Caco-2 (cell line): ENCODE measurements at regions not wholly inside any gene's neighbourhood (a gene's known extent, or its start where the extent isn't known, plus 50 kb on each side); places are given as distances from the start of the nearest gene placed in this dataset.

Source experiments
- BruUV-seq: library from RNA; stranded (reverse); fragments of 400-500 nt; replicated peaks from 2 replicates; lab custom pipeline; 2021; lab: Mats Ljungman, UMichigan
- CTCF ChIA-PET: fragments of 300-600 bp; sonication (Branson Sonifier 250); formaldehyde crosslinking; loops from one replicate; lab custom pipeline; 2022; ENCODE audit warnings: antibody characterized with exemption; lab: Charles Lee
- POLR2A ChIA-PET: fragments of 300-600 bp; sonication (Branson Sonifier 250); formaldehyde crosslinking; loops from one replicate; lab custom pipeline; 2022; ENCODE audit warnings: antibody characterized with exemption; lab: Charles Lee
- DNase-seq, 2 experiments: peaks; one replicate each; pipeline versions ENCODE4 v3.0.0 to v3.0.0-alpha.2; 2020 to 2022
- H3K27me3 ChIP-seq: replicated peaks from 2 replicates; pipeline ENCODE4 v1.6.0; 2011; ENCODE audit warnings: low read length; ENCODE audit not compliant: control insufficient read depth, insufficient read depth
- H3K36me3 ChIP-seq: 2 replicates; pipeline ENCODE4 v1.5.1; 2011; ENCODE audit warnings: low read length; ENCODE audit not compliant: control insufficient read depth, insufficient read depth
- H3K4me1 ChIP-seq: fragments of 250-450 bp; sonication (Bioruptor Pico); 2 replicates; pipeline ENCODE4 v1.5.1; 2020; ENCODE audit warnings: mild to moderate bottlenecking
- H3K4me3 ChIP-seq: 2 replicates; pipeline ENCODE4 v1.5.1; 2011; ENCODE audit warnings: low read depth, mild to moderate bottlenecking, control low read depth, low read length
- H3K9me3 ChIP-seq: fragments of 250-450 bp; sonication (Bioruptor Pico); 2 replicates; pipeline ENCODE4 v1.5.1; 2020; ENCODE audit warnings: mild to moderate bottlenecking, moderate library complexity
- H3K27ac Mint-ChIP-seq: one replicate; pipeline ENCODE4 v1.8.0; 2022; ENCODE audit warnings: mixed read lengths; ENCODE audit not compliant: unreplicated experiment
- H3K27me3 Mint-ChIP-seq: one replicate; pipeline ENCODE4 v1.8.0; 2022; ENCODE audit warnings: mixed read lengths; ENCODE audit not compliant: insufficient read depth, unreplicated experiment
- H3K36me3 Mint-ChIP-seq: one replicate; pipeline ENCODE4 v1.8.0; 2022; ENCODE audit warnings: mild to moderate bottlenecking, mixed read lengths; ENCODE audit not compliant: insufficient read depth, unreplicated experiment
- H3K4me1 Mint-ChIP-seq: one replicate; pipeline ENCODE4 v1.8.0; 2022; ENCODE audit warnings: low read depth, mixed read lengths; ENCODE audit not compliant: unreplicated experiment
- H3K4me3 Mint-ChIP-seq: one replicate; pipeline ENCODE4 v1.8.0; 2022; ENCODE audit warnings: mild to moderate bottlenecking, moderate library complexity, mixed read lengths; ENCODE audit not compliant: unreplicated experiment
- H3K9me3 Mint-ChIP-seq: one replicate; pipeline ENCODE4 v1.8.0; 2022; ENCODE audit warnings: mixed read lengths; ENCODE audit not compliant: unreplicated experiment
- CTCF ChIP-seq, 2 experiments: fragments of 200-600 bp in 1 of 2; IDR thresholded peaks; 1 replicate in 1 of 2; 2 replicates in 1 of 2; pipeline versions ENCODE4 v1.5.1 to v1.8.0; 2011 to 2022; ENCODE audit warnings: antibody characterized with exemption in 1 of 2, control low read depth in 1 of 2, inconsistent platforms in 1 of 2, low read depth in 1 of 2, low read length in 1 of 2, mild to moderate bottlenecking in 1 of 2, moderate library complexity in 1 of 2; ENCODE audit not compliant: insufficient read depth in 1 of 2, severe bottlenecking in 1 of 2, unreplicated experiment in 1 of 2
- intact Hi-C: fragments of 100-400 bp; cut with micrococcal nuclease; formaldehyde crosslinking; loops from one replicate; pipeline ENCODE4 v1.10.0; 2022; ENCODE audit not compliant: unreplicated experiment

- Histone ChIP-seq H3K4me1 (no peaks in the 10 kb centered on the region), H3K9me3 (no peaks in the 10 kb centered on the region), H3K4me3 (no peak overlapping the region), H3K36me3 (no peaks in the 10 kb centered on the region), H3K27me3 (no peaks in the 10 kb centered on the region)
- Mint-ChIP-seq H3K36me3 (no peaks in the 10 kb centered on the region), H3K27ac (no peak overlapping the region), H3K4me1 (peaks cover 4% of the 10 kb centered on the region), H3K9me3 (peaks cover 7% of the 10 kb centered on the region), H3K4me3 (no peak overlapping the region), H3K27me3 (no peaks in the 10 kb centered on the region)
- no TSS peak for BruUV-seq
- intact Hi-C loops: no loop called here
- no peak for DNase-seq
- TF ChIP-seq CTCF (IDR thresholded peaks at IDR 0.05; ENCODE audit: insufficient read depth in 1 of 2, low read depth in 1 of 2, low read length in 1 of 2, severe bottlenecking in 1 of 2, unreplicated experiment in 1 of 2): no peak
- ChIA-PET CTCF (no interaction called here), POLR2A (no interaction called here)
Observed at GRCh38 chrX:113412106-113412505, 571.5 kb upstream of the AMOT start.

- H3K36me3 ChIP-seq: no peaks in the 10 kb centered on the region
- CTCF ChIA-PET: no interaction called here
- H3K4me1 ChIP-seq: no peaks in the 10 kb centered on the region
- Mint-ChIP-seq H3K27me3 (no peaks in the 10 kb centered on the region), H3K4me1 (no peaks in the 10 kb centered on the region), H3K9me3 (no peaks in the 10 kb centered on the region), H3K27ac (no peak overlapping the region), H3K36me3 (no peaks in the 10 kb centered on the region), H3K4me3 (no peak overlapping the region)
- intact Hi-C loops: no loop called here
- POLR2A ChIA-PET: no interaction called here
- H3K9me3 ChIP-seq: no peaks in the 10 kb centered on the region
- no peak for DNase-seq
- H3K4me3 ChIP-seq: no peak overlapping the region
- no peaks in the 10 kb centered on the region for H3K27me3 ChIP-seq
- TF ChIP-seq CTCF (IDR thresholded peaks at IDR 0.05; ENCODE audit: insufficient read depth in 1 of 2, low read depth in 1 of 2, low read length in 1 of 2, severe bottlenecking in 1 of 2, unreplicated experiment in 1 of 2): no peak
- BruUV-seq: no TSS peak
Observed at GRCh38 chrX:113408843-113409242, 568.2 kb upstream of the AMOT start.

GRCh38 chrX:113400193-113400704 lies 559.6 kb upstream of the AMOT start:
- peaks cover 10% of the 10 kb centered on the region for H3K9me3 Mint-ChIP-seq
- POLR2A ChIA-PET: no interaction called here
- peak overlapping the region; percentile 78 for H3K27ac Mint-ChIP-seq

More at GRCh38 chrX:113400193-113400704, 559.6 kb upstream of the AMOT start:
- TF ChIP-seq CTCF (IDR thresholded peaks at IDR 0.05; ENCODE audit: insufficient read depth in 1 of 2, low read depth in 1 of 2, low read length in 1 of 2, severe bottlenecking in 1 of 2, unreplicated experiment in 1 of 2): no peak
- no peaks in the 10 kb centered on the region for H3K36me3 ChIP-seq
- H3K4me1 ChIP-seq: peaks cover 23% of the 10 kb centered on the region
- Mint-ChIP-seq H3K27me3 (no peaks in the 10 kb centered on the region), H3K36me3 (no peaks in the 10 kb centered on the region), H3K4me3 (no peak overlapping the region), H3K4me1 (no peaks in the 10 kb centered on the region)
- no TSS peak for BruUV-seq
- intact Hi-C loops: loop anchor here (2.0 kb wide), 2 partner anchors 403 to 445 kb away; no protein-coding TSS in a partner anchor
- H3K4me3 ChIP-seq: no peak overlapping the region
- no peaks in the 10 kb centered on the region for H3K9me3 ChIP-seq
- DNase-seq: peak in 1 of 2 experiments; percentile 3
- H3K27me3 ChIP-seq: no peaks in the 10 kb centered on the region
- CTCF ChIA-PET: no interaction called here
